ENCODE measurements at regions not wholly inside any gene's neighbourhood (a gene's known extent, or its start where the extent isn't known, plus 50 kb on each side); places are given as distances from the start of the nearest gene placed in this dataset.

DNA sequence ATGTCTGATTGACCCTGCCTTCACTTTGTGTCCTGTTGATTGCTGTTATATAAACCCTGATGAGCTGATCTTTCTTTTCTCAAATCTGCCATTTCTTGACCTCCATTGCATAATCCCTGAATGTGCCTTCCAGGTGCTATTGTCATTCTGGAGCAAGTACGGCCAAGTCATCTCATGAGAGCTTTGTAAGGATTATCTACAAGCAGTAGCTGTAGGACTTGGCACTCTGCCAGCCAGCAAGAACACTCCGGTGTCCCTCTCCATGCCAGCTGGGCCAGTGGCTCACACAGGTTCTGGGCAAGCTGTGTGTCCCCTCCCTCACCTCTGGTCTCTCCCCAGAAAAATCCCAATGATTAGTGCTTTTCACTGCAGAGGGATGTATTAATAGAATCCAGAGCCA lies 348.1 kb downstream of the FOXO1 start:
- no peak for DNase-seq

DNA sequence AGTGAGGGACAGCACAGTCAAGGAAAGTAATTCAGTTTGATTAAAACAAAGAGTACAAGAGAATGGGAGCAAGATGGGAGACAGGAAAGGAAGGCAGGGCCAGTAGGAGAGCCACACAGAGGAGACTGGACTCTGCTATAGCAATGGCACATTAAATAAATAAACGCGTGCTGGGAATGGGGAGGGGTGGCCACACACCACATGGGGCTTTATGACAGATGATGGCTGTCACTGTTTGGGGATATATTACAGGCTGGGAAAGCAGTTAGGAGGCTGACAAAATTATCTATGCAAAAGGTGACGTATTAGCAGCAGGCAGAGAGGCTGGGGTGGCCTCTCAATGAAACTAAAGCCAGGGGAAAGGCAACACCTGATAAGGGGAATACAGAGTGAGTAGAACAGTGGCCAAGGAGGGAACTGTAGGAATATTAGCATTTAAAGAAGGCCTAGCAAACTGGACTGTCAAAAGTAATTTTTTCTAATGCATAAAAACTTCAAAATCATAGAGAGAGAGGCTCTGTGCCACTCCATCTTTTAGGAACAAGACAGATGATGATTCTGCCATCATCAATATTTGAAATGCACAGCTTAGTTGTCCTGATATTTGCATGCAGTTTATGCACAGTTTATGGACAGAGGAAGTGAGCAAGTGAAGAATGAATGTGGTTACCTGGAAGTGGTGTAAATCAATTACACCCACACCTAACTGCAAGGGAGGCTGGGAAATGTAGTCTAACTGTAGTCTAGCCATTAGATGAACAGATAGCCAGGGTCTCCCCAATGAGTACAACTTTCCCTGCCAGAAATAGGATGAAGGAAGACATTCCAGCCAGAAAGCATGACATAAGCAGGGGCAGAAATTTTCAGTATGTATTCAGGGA lies 346.5 kb downstream of the FOXO1 start:
- DNase-seq = no peak

- DNase-seq = no peak
These were observed 338.4 kb downstream of the FOXO1 start for GRCh38 chr13:40328091-40328490.

- no peak for DNase-seq
These were observed 336.5 kb downstream of the FOXO1 start for GRCh38 chr13:40329781-40330485.

DNA sequence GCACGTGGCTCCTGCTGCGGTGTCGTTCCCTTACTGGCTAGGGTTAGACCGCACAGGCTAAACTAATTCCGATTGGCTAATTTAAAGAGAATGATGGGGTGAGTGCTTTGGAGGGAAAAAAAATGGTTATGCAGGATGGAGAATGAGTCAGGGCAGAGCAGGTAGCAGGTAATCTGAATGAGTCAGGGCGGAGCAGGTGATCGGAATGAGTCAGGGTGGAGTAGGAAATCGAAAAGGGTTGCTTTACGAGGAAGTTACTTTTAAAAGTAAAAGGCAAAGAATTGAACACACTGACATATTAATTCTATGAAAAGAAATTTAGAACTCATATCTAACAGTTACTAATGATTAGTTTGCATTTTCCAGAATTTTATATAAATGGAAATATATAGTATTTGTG lies 335.5 kb downstream of the FOXO1 start:
- no peak for DNase-seq

- no peak for DNase-seq
These were observed 334.6 kb downstream of the FOXO1 start for GRCh38 chr13:40331802-40332201.

GRCh38 chr13:40333226-40333625 lies 333.2 kb downstream of the FOXO1 start:
- no peak for DNase-seq

GRCh38 chr13:40334031-40334430 lies 332.4 kb downstream of the FOXO1 start:
- no peak for DNase-seq

- no peak for DNase-seq
These were observed 331.8 kb downstream of the FOXO1 start for GRCh38 chr13:40334616-40335015.

DNA sequence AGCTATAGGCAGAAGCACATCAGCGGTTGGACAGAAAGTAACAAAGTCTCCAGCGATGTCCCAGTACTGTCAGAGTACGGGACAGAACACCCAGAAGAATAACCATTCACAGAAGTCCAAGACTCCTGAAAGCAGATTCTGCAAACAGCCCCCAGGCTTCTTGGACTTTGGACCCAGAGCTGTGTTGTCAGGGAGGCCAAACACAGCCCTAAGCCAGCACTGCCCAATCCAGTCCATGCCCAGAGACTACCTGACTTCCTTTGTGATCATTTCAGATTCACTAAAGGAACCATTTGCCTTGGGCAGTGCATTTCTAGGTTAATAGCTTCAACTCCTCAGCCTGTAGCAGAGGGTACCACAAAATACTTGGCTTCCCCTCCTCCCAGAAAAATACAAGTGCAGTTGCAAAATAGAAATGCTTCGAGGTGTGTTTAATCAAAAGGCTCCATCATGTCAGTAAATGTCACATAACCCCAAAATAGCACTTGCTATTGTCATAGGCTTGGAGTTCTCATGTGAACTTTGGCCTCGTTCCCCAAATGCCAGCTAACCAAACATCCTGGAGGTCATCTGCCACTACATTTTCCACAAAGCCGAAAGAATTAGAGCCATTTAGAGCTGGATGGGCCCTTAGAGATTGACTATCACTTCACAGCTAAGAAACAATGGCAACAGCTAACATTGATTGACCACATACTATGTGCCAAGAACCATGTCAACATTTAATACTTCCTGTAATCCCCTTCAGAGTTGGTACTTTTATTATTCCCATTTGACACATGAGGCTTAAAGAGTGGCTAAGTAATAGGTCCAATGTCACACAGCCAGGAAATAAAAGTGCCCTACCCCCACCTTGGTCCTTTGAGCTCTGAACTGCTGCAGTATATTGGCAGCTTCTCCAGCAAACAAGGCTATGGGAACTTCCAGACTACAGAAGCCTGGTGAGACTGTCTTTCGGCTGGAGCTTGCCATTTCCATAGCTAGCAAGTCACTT lies 329.9 kb downstream of the FOXO1 start:
- DNase-seq = no peak

GRCh38 chr13:40337651-40338050 lies 328.8 kb downstream of the FOXO1 start:
- no peak for DNase-seq

- no peak for DNase-seq
These were observed 328.2 kb downstream of the FOXO1 start for GRCh38 chr13:40338217-40338616.

GRCh38 chr13:40340368-40341095 lies 325.9 kb downstream of the FOXO1 start:
- DNase-seq = no peak

DNA sequence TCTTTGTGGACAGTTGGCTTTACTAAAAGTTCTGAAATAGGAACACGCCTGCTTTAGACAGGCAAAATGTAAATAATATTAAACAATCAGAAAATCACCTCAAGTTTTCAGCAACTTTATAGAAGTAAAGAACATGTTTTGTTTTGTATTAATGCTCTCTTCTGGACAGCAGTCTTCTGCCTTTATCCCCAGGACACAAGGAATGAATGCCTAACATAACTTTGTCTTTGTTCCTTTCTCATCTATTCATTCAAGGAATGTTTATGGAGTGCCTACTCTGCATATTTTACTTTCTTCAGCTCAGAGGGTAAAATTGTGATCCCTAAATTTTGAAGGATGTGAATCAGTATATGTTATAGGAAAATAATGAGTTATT lies 325.4 kb downstream of the FOXO1 start:
- DNase-seq = no peak

DNA sequence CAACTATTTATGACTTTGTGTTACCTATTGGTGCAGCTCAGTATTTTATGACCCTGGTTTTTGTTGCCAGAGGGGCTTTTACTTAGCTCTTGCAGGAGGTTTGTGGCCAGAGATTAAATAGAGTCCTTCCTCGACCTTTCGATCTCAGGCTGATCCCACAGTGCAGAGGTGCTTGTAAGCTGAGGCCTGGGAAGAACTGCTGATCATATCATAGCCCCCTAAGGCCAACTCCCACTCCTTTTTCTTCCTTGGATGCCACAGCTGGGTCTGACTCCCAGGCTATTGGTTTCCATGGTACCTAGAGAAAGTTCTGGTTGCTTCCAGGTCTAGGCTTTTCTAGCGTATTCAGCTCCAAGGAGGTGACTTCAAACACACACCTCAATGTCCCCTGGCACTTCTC lies 324.9 kb downstream of the FOXO1 start:
- no peak for DNase-seq

GRCh38 chr13:40342461-40342860 lies 324.0 kb downstream of the FOXO1 start:
- no peak for DNase-seq

- DNase-seq = no peak
These were observed 323.5 kb downstream of the FOXO1 start for GRCh38 chr13:40342901-40343300.

GRCh38 chr13:40343550-40344269 lies 322.7 kb downstream of the FOXO1 start:
- DNase-seq = no peak

DNA sequence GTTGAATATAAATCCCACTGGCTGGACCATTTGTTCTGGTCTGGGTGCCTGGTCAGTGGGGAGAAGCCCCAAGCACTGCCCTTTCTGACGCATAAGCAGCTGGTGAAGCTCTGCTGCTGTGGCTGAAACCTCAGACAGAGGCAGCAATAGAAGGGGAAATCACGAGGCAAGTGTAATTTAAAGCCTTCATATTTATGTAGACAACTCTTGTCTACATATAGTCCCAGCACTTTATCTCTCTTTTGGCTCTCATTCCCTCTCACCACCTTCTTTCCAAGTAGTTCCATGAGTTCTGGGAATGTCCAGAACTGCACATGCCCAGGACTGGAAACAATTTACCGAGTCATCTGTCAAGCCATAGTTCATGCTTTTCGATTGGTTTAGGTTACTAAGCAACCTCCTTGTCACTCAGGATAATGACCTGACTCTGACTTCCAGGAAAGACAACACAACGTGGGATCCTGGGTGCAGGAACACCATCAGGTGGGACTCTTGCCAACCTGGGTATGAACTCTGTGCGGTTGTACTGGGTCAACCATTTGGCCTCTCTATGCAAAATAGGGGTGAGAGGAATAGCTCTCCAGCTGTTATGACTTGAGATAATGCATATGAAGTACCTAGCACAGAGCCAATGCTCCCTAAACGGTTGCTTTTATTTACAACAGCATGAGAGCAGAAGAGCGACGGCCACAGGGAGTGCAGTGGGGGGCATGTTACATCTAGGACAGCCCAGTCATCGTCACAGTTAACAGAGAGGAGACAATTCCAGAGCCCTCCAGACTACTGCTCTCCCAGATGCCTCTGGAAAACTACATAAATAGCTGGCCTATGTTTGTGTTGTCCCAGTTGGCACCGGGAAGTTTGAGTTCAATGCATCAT lies 321.9 kb downstream of the FOXO1 start:
- no peak for DNase-seq

GRCh38 chr13:40345149-40345514 lies 321.3 kb downstream of the FOXO1 start:
- no peak for DNase-seq
